Dermis microvascular lymphatic vessel endothelial cell (primary cell): ENCODE measurements at regions not wholly inside any gene's neighbourhood (a gene's known extent, or its start where the extent isn't known, plus 50 kb on each side); places are given as distances from the start of the nearest gene placed in this dataset.

Experiments used
- DNase-seq, 2 donors: peaks; one replicate each; pipeline versions ENCODE4 v3.0.0 to v3.0.0-alpha.2; 2010; ENCODE audit warnings: low read depth in 2 of 2

DNA sequence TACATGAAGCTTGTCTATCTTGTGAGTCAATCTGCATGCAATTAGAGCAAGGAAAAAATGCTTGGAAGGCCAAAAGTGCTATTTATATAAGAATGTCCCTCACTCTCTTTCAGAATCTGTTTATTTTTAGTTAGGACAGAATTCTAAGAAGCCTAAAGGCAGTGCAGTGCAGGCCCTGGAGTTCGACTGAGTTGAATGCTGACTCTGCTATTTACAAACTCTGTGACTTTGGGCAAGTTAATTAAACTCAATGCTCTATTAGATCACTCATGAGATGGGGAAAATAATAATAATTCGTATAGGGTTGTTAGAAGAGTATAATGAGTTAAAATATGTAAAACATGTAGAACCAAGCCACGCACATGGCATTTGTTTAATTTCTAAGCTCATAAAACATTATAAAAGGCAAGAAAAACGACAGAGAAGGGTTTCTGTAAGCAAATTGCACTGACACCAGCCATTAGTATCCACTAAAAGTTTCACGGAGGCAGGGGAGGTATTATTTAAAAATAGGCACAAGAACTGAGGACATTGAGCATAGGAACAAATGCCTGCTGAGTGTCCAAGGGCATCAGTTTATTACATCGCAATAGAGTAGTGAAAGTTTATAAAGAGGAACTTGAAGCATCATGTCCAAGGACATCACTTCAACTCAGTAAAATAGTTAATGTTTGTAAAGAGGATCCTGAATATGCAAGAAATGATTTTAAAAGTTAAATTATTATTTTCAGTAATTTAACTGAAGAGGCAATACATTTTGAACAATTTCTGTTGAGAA, 115.0 kb upstream of the INPP4B start:
- no peak for DNase-seq

- no peak for DNase-seq
These were observed 115.8 kb upstream of the INPP4B start for GRCh38 chr4:142961866-142962265.

GRCh38 chr4:142974328-142974727, 128.2 kb upstream of the INPP4B start:
- no peak for DNase-seq

DNA sequence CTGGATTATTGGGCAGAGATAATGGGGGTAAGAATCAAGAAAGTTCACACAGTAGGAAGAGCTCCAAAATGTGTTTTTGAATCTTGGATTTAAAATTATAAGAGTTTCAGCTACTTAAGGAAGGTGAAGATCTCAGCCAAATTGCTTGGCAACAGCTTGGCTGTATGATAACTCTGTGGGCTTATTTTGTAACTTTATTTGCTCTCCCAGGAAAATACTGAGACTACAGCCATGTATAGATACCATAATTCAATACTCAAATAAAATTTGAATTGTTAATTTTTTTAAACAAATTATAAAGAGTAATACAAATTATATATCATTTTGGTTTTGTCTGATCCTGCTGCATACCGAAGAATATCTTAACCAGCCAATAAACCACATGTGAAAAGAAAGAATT, 129.5 kb upstream of the INPP4B start:
- DNase-seq, result no peak

DNA sequence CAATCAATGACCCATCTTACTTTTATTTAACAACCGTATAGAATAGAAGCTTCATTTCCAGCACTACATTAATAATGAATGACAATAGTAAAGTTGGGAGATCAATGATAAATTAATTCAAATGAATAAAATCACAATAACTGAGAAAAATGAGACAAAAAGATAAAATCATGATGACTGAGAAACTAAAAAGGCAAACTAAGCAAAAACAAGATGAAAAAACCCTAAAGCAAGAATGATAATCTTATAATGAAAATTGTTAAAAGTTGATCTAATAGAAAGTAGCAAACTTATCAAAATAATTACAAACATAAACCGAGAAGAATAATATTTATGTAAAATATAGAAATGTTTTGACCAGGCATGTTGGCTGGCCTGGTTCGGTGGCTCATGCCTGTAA, 130.4 kb upstream of the INPP4B start:
- no peak for DNase-seq

DNA sequence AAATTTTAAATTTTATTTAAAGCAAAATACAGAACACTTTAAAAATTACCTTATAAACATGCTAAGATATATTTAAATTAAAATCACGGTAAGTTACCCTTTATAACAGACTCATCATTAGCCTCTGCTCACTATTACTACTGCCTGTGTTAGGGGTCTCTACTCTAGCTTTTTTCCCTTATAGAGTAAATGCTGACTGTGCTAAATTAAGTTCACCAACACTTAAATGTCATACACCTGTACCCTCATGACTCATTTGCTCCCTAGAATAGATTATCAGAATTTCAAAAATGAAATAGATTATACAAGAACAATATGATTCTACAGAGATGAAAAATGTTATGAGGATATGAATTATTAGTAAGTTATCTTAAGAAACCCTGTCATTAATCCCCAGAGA, 131.1 kb upstream of the INPP4B start:
- DNase-seq, result no peak

- no peak for DNase-seq
These were observed 137.0 kb upstream of the INPP4B start for GRCh38 chr4:142983065-142983464.

- DNase-seq, result no peak
These were observed 137.5 kb upstream of the INPP4B start for GRCh38 chr4:142983589-142983988.

GRCh38 chr4:142984871-142985585, 138.9 kb upstream of the INPP4B start:
- peak; percentile 11 to 24 for DNase-seq

GRCh38 chr4:143016171-143016570, 168.5 kb upstream of the USP38 start:
- DNase-seq, result no peak

DNA sequence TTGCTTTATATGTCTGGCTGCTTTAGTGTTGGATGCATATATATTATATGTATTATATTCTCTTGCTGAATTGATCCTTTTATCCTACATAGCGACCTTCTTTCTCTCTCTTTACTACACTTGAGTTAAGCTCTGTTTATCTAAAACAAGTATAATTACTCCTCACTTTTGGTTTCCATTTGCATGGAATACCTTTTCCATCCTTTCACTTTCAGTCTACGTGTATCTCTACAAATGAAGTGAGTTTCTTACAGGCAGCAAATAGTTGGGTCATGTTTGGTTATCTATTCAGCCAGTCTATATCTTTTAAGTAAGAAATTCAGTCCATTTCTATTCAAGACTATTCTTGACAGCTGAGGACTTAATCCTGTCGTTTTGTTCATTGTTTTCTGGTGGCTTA, 167.5 kb upstream of the USP38 start:
- DNase-seq, result no peak

DNA sequence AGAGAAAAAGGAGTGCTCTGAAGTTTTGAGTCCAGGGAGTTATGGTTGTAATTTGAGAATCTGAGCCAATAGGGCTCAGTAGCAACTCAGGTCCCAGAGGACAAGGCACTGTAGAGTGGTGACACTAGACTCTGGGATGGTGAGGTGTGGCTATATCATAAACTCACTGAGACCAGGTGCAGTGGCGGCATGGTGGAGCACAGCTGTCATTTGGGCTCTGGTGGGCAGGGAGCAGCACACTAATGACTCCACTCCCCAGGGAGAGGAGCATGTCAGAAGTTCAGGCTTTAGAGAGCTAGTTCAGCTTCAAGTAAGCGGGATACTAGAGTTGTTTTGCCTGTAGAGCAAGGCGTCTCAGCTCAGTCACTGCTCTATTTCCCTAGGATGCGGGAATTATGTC, 165.4 kb upstream of the USP38 start:
- DNase-seq, result no peak

DNA sequence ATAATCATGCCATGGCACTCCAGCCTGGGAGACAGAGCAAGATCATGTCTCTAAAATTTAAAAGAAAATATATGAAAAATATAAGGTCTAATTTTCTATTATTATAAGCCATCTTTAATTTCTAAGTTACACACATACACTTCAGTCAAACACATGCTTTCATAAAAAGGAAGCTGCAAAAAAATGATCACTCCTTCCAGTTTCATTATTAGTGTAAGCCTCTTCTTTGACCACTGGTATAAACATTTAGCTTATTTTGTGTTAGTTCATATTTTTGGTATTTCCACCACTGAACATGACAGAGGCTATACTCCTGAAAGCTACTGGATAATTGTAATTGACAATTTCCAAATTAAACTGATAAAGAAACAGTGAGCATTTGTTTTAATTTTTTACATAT, 163.3 kb upstream of the USP38 start:
- no peak for DNase-seq

GRCh38 chr4:143023239-143023918, 161.3 kb upstream of the USP38 start:
- DNase-seq, result no peak

DNA sequence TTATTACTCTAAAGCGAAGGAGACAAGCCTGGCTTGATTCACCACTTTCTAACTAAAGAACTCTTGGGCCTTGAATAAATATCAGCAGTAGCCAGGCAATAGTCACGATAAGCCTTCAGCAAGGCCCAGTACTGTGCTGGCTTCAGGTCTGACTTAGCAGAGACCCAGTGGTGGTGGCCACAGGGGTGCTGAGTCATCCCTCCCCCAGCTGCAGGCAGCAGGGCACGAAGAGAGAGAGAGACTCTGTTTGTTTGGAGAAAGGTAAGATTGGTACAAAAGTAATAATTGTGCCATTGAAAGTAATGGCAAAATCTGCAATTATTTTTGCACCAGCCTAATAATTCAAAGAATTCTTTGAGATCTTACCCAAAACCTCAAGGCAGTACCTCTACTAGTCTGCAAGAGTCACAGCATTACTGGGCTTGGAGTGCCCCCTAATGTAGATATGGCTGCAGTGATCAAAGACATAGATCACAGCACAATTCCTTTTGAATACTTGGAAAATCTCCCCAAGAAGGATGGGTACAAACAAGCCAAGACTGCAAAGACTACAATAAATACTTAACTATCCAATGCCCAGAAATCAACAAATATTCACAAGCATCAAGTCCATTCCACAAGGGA, 159.5 kb upstream of the USP38 start:
- no peak for DNase-seq

- DNase-seq, result no peak
These were observed 158.1 kb upstream of the USP38 start for GRCh38 chr4:143026459-143027170.

- no peak for DNase-seq
These were observed 149.1 kb upstream of the USP38 start for GRCh38 chr4:143035661-143036060.

DNA sequence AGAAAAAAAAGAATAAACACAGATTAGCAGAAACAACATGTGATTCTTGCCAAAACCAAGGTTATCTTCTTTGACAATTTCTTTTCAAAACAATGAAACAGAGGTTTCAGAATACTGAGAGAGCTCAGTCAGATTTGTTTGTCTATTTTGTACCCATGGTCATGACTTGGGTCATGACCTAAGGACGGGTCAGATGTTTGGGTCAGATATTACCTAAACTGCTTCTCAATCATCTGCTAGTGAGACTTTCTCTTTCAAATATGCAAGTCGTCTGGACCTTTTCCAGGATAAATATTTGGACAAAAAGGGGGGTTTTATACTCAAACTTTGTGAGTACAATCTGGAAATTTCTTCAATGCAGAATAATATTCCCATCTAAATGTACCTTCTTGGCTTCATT, 148.3 kb upstream of the USP38 start:
- DNase-seq, result no peak

DNA sequence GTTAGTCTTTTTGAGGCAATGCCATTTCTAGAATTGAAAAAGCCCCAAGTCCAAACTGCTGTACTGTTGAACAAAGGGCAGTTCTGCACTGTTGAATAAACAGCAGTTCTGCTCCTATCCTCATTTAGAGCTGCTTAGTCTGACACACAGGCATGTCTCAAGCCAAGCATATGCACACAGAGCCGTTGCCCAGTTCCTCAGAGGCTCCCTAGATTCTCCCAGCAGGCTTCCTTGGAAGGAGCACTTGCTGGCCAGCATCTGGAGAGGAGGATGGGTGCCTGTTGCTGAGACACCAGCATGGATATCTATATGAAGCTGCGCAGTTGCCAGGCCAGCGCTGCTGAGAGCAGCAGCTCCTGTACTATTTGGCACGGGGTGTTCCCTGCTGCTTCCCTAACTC, 138.3 kb upstream of the USP38 start:
- no peak for DNase-seq

DNA sequence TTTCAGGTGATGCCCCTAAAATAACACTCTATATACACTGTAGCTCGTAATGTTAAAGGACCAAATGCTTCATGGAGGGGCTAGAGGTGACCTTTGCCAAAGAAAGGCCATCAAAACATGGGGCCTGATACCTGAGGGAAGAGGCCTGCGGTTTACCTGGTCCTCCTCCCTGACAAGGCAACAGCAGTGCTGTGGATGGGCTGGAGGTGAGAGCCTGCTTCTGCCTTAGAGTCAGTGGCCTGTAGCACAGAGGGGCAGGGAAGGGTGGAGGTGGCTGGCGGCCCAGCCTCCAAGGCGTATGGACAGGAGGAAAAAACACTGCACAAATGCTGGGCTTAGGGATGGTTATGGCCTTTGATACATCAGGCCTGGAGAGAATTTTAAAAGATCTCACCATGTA, 137.8 kb upstream of the USP38 start:
- no peak for DNase-seq

GRCh38 chr4:143054971-143055370, 129.7 kb upstream of the USP38 start:
- DNase-seq, result no peak

GRCh38 chr4:143055997-143056396, 128.7 kb upstream of the USP38 start:
- DNase-seq, result no peak
